HG02885 (cell line): ENCODE measurements at regions not wholly inside any gene's neighbourhood (a gene's known extent, or its start where the extent isn't known, plus 50 kb on each side); places are given as distances from the start of the nearest gene placed in this dataset.
"Not testable (repeated sequence)": the region's sequence is repeated elsewhere in the genome, so short reads cannot be mapped to it uniquely, and the experiment has no call there.

ENCODE experiments used
- ATAC-seq: cut with Tn5 transposase; IDR thresholded peaks from one replicate; pipeline ENCODE4 v1.9.1; 2021; ENCODE audit warnings: mild to moderate bottlenecking; ENCODE audit not compliant: unreplicated experiment, poor library complexity

GRCh38 chr9:15372455-15372854 is 50.2 kb upstream of the SNAPC3 start:
- ATAC-seq = peak; percentile 38

GRCh38 chr9:15371448-15371845 is 51.2 kb upstream of the SNAPC3 start:
- ATAC-seq = no peak

- ATAC-seq = no peak
Measured at GRCh38 chr9:15370466-15371447, 51.9 kb upstream of the SNAPC3 start.

- ATAC-seq = no peak
Measured at GRCh38 chr9:15369871-15370270, 52.8 kb upstream of the SNAPC3 start.

- no peak for ATAC-seq
Measured at GRCh38 chr9:15369238-15369637, 53.4 kb upstream of the SNAPC3 start.

- not testable (repeated sequence) for ATAC-seq
Measured at GRCh38 chr9:15364975-15365553, 57.6 kb upstream of the SNAPC3 start.

- no peak for ATAC-seq
Measured at GRCh38 chr9:15361737-15362136, 54.7 kb upstream of the TTC39B start.

- ATAC-seq = peak; percentile 99
Measured at GRCh38 chr9:15357050-15357653, 50.1 kb upstream of the TTC39B start.
